ENCODE measurements at regions not wholly inside any gene's neighbourhood (a gene's known extent, or its start where the extent isn't known, plus 50 kb on each side); places are given as distances from the start of the nearest gene placed in this dataset.
"Not testable (repeated sequence)": the region's sequence is repeated elsewhere in the genome, so short reads cannot be mapped to it uniquely, and the experiment has no call there.

DNA sequence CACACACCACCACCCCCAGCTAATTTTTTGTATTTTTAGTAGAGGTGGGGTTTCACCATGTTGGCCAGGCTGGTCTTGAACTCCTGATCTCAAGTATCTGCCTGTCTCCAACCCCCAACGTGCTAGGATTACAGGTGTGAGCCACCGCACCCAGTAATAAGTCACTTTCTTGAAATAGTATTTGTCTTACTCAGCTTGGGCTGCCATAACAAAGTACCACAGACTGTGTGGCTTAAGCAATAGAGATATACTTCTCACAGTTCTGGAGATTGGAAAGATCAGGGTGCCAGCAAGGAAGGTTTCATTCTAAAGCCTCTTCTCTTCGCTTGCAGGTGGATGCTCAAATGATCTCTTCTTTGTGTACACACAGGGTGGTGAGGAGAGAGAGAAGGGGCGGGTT lies 99.8 kb downstream of the ARRDC3 start:
- DNase-seq, result no peak

DNA sequence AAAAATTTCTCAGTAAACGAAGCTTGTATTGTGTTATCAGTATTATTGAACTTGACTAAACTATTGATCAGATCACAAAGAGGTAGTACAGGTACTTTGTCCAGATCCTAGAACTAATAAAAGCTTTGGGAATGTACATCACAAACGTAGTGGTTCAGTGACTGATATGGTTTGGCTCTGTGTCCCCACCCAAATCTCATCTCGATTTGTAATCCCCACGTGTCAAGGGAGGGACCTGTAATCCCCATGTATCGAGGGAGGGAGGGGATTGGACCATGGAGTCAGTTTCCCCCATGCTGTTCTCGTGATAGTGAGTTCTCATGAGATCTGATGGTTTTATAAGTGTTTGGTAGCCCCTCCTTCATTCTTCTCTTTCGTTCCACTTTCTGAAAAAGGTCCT lies 100.9 kb downstream of the ARRDC3 start:
- no peak for DNase-seq

DNA sequence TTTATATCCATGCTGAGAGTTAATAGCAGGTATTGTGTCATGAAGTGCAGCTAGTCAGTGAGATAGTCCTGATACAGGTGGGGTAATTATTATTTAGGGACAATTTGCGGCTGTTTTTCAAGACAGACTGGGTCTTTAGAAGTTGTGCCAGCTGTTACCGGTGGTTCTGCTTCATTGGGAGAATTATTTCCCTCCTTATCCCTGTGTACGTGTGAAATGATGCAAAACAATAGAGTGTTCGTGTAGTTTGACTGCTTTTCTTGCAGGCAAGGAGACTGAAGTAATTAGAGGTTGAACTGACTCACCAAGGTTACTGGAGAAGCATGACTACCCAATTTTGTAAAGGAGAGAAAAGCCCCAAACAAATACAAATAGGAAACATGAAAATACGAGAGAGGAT lies 101.7 kb downstream of the ARRDC3 start:
- peak; percentile 93 for DNase-seq

DNA sequence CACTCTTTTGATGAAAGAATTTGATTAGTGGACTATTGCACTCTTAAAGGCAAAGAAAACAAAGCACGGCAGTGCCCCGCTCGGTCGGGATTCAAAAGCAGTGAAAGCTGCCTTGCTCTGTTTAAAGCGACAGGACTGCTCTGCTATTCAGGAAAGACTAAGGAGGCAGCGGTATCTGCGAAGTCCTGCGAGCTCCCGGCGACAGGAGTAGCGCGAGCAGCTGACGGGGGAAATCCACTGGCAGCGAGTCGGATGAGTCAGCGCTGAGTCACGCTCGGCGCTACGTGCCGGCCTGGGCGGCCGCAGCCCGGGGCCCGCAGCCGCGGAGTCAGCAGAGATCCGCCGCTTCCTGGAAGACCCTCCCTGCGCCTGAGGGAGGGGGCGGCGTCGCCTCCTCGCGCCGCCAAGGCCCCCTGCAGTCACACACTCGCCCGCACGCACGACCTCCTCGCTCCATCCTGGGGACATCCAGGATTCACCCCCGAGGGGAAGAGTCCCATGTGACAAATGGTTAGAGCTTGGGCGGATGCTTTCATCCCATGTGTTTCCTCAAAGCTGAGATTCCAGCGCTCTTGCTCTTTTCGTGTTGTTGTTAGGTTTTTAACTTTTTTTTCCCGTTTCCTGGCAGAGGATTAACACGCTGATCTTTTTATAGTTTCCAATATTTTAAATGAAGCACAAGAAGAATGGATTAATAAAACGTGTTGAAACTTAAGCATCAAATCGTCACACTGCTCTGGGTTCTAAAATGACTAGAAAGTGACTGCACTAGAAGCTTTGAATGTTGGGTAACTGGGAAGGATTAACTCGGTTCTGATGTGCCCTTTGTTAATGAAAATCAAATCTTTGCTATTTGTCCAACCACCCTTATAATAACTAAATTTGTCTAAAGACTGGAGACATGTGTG lies 102.5 kb downstream of the ARRDC3 start:
- DNase-seq, result peak; percentile 96

DNA sequence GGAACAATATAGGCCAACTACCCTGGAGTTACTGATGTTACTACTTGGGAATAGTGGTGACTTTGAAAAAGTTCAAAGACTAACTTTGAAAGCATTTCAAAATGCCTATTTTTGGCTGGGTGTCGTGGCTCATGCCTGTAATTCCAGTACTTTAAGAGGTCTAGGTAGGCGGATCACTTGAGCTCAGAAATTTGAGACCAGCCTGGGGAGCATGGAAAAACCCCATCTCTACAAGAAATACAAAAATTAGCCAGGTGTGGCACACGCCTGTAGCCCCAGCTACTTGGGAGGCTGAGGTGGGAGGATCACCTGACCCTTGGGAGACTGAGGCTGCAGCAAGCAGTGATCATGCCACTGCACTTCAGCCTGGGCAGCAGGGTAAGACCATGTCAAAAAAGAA lies 105.3 kb downstream of the ARRDC3 start:
- DNase-seq, result no peak

DNA sequence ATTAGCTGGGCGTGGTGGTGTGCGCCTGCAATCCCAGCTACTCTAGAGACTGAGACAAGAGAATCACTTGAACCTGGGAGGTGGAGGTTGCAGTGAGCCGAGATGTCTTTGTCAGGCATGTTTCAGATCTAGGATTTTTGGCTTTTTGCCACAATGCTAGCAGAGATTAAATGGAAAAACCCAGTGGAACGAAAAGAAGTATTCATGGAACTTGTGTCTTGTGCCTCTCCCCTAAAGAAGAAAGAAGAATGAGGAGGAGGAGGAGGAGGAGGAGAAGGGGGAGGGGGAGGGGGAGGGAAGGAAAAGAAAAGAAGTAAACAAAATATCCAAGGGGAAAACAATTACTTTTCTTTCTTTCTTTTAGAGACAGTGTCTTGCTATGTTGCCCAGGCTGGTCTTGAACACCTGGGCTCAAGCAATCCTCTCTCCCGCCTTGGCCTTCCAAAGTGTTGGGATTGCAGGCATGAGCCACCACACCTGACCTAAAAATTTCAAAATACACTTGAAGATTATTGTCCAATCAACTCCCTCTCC lies 106.0 kb downstream of the ARRDC3 start:
- DNase-seq, result peak; percentile 26

DNA sequence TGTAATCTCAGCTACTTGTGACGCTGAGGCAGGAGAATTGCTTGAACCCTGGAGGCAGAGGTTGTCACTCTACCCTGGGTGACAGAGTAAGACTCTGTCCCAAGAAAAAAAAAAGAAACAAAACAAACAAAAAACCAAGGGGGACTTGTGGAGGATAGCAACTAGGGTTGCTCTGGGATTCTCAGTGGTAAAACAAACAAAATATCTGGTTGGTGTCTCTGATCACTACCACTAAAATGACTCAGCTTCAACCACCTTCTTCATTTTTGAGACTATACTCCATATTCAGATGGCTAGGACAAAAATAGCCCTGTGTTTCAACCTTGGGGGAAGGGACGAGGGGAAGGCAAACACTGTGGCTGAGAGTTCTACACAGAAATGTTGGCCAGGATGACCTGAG lies 110.3 kb downstream of the ARRDC3 start:
- DNase-seq, result no peak

DNA sequence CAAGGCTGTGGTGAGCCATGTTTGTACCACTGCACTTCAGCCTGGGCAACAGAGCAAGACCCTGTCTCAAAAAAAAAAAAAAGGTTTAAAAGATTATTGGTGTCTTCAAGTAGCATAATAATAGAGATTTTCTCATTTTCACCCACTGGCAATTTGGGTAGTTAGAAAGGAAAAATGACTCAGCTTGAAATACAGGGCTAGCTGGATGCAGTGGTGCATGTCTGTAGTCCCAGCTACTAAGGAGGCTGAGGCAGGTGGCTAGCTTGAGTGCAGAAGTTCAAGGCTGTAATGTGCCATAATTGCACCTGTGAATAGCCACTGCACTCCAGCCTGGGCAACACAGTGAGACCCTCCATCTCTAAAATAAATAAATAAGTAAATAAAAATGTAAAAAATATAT lies 111.1 kb downstream of the ARRDC3 start:
- no peak for DNase-seq

DNA sequence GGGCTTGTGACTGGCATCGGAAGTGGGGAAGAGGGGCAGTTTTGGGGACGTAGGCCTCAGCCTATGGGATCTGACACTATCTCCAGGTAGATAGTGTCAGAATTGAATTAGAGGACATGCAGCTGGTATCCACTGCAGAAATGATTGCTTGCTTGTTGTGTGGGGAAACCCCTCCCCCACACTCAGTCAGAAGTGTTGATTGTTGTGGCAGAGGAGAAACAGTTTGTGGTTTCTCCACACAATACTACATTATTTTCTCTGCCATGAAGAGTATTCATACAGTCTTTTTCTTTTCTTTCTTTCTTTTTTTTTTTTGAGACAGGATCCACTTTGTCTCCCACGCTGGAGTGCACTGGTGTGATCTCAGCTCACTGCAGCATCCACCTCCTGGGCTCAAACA lies 113.9 kb downstream of the ARRDC3 start:
- no peak for DNase-seq

DNA sequence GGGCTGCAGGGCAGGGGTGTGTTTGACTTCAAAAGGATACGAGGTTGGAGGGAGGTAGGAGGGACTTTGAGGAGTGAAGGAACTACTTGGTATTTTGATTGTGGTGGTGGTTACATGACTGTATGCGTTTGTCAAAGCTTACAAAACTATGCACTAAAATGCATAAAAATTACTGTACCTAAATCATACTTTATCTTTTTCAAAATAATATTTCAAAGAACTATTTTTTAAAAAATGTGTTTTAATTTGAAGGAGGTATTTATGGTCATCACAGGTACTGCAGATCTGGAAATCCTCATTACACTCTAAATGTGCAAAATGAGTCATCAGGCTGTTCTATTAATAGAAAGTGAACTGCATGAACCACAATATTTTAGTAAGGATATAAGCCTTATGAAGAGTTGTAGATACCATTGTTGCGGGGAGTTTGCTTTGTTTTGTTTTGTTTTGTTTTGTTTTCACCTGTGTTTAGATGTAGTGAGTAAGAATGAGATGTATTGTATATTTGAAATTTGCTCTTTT lies 116.9 kb downstream of the ARRDC3 start:
- peak; percentile 21 for DNase-seq

DNA sequence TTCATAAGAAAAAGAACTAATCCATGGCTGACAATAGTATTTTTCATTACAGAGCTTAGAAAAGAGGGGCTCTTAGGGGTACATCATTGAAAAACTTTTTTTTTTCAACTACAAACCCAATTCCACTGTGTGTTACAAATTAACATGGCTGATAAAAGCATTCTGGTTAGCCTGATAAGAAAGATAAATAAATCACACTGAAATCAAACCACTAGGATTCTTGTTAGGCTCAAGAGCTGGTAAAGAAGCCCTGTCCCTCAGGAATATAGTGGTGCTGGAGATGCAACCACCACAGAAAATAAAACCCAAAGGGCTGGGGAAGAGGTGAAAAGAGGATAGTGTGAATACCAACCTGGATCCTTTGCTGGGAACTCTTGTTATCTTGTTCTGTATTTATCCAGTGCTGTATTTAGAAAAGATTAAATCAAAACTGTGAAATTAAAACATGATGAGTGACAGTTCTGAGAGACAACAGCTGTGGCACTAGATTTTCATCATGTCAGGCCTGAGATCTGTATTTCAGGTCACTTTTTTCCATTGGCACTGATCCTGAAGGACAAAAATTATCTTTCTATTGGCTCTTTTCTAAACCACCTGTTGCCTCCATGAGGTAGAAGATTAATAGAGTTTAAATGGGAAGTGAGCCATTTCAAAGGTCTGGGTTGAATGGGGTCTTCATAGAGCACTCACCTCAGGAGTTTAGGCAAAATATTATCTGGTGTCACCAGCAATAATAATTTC lies 118.6 kb downstream of the ARRDC3 start:
- no peak for DNase-seq

DNA sequence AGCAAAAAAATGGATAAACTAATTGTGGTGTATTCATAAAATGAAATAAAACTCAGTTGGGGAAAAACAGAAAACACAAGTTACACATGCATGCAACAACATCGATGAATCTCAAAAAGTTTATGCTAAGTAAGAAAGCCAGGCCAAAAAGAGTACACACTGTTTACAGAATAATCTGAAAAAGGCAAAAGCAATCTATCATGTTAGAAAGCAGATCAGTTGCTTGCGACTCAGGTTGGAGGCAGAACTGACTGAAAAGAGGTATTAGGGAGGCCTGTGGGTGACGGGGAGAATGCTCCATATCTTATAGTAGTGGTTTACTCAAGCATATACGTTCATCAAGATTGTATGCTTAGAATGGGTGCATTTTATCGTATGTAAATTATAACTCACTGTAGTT lies 119.2 kb downstream of the ARRDC3 start:
- DNase-seq, result no peak

DNA sequence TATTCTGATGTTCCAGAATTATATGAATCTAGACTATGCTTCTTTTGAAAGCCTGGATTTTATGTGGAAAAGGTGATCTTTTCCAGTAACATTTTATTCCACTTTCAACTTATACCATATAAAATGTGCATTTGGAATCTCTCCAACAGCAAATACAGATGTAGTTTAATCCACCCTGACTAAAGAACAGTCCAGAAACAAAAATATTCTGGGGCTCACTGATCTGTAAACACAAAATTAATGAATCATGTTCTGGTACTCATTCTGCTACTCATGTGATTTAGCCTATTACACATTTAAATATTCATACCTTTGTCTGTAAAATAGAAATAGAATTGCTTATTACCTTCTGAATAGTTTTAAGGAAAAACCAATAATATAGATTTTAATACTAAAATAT lies 125.8 kb downstream of the ARRDC3 start:
- no peak for DNase-seq

DNA sequence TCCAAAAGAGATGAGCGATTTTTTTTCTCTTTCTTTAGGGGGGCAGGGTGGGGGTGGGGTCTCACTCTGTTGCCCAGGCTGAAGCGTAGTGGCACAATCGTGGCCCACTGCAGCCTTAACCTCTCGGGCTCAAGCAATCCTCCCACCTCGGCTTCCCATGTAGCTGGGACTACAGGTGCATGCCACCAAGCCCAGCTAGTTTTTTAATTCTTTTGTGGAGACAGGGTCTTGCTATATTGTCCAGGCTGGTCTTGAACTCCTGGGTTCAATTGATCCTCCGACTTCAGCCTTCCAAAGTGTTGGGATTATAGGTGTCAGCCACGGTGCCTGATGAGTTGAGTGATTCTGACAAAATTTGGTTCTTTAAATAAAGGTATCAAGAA lies 127.0 kb downstream of the ARRDC3 start:
- DNase-seq, result no peak

DNA sequence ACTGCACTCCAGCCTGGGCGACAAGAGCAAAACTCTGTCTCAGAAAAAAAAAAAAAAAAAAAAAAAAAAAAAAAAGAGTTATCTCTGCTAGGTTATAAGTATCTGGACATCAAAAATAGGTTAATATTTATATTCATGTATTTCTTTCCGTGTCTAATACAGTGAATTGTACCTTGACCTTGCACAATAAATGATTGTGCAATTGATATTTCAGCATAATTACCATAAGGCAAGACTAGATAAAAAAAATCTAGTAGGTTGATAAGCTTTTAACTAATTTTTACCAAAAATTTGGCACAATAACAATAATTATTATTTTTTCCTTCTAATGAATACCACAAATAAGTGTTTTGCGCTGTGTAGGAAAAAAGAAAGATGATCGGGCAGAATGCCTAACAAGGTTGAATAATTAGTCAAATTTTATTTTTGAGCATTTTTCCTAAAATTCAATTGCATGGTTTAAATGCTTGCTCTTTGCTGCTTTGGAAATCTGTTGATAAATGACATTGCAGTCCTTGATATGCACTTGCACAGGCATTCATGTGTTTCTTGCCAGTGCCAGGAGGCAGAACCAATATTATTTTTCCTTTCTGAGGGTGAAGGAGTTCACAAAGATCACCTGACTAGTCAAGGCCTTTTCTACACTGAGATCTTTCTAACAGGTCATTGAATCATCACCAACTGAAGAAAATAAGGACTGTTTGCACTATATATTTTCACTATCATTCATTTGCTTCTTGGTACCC lies 127.5 kb downstream of the ARRDC3 start:
- DNase-seq, result no peak

DNA sequence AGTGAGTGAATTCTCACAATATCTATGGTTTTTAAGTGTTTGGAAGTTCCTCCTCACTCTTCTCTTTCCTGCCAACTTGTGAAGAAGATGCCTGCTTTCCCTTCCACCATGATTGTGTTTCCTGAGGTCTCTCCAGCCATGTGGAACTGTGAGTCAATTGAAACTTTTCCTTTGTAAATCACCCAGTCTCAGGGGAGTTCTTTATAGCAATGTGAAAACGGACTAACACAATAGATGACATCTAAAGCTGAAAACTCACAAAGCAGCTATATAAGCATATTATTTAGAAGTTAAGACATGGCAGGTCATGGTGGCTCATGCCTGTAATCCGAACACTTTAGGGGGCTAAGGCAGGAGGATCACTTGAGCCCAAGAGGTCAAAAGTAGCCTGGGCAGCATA lies 130.2 kb downstream of the ARRDC3 start:
- peak; percentile 20 for DNase-seq

DNA sequence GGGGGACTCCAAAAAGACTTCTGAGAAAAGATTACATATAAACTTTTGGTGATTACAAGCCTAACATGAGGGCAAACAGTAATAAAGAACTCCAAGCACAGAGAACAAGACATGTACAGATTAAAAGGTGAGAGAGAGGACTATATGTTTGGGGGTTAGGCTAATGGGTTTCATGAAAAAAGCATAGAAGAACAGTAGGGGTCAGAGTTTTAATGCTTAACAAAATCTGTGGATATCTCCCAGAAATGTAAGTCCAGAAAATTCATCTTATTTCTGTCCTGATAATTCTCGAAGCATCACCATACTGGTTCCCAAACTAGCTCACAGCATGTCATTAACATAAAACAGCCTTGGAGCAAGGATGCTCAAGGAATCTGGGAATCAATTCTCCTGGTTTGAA lies 137.2 kb downstream of the ARRDC3 start:
- no peak for DNase-seq

DNA sequence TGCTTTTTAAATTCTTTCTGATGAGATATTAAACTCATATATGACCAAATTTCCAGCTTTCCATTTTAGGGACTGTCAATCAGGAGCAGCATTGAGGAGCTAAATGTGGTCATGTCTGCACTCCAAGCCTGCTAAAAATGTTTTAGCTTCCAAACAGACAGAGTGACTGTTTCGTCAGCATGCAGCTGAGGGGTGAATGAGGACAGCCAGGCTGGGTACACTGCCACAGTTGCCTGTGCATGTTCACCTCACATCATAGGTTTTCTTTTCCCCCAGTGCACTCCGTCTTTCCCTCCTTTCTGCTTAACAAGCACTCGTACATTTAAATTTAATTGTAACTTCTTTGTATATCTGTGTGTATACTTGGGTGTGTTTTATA lies 138.1 kb downstream of the ARRDC3 start:
- DNase-seq, result no peak

DNA sequence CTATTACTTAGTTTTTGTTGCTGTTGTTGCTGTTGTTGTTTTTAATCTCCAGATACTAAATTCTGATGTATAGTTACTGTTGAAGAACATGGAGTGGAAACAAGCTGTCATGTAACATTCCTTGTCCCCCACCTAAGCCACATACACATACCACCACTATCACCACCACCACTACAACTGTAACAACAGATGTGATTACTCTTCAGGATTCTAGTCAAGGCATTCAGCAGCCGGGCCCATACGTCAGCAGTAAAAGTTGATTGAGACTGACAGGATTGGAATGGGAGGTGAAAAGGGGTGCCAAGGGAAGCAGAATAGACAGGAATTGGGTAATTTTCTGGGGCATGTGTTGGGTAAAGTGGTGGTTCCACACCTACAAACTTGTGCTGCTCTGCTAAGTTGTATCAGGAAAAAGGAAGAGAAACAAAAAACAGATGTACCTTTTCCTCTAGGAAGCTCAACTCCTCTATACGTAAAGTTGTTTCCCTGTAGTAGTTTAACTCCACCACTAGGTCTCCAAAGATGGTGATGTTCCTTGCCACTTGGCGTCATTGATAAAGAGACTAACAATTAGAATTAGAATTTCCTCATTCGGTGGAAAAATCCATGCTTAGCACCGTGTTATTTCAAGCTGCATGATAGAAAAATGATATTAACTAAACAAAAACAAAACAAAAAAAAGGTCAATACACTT lies 138.6 kb downstream of the ARRDC3 start:
- DNase-seq, result no peak

DNA sequence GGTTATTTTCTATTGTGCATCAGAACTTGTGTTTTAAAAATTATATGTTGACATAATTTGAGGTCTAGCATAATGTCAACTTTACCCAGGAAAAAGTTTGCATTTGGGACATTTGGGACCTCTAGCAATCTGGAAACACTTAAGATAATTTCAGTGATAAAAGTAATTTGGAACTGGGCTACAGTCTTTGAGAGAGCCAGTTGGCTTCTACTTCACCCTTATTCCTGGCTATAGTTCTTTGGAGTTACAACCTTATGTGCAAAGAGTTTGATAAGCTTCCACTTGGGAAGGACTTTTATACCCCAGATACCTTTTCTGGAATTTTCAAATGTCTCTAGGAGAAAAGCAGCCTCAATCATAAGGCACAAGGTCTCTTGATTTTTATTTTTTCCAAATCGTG lies 139.3 kb downstream of the ARRDC3 start:
- no peak for DNase-seq

DNA sequence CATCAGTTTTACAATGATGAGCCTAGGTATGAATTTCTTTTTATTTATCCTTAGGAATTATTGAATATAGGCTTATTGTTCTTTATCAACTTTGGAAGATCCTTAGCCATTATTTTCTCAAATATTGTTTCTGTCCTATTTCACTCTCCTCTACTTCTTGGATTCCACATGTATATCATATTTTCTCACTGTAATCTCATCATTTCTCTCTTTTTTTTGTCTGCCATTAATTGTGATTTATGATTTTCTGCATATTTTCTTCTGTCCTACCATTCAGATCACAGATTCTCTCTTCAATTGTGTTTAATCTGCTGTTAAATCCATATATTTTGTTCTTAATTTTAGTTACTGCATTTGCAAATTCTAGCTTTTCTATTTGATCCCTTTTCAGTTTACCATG lies 139.8 kb downstream of the ARRDC3 start:
- no peak for DNase-seq

DNA sequence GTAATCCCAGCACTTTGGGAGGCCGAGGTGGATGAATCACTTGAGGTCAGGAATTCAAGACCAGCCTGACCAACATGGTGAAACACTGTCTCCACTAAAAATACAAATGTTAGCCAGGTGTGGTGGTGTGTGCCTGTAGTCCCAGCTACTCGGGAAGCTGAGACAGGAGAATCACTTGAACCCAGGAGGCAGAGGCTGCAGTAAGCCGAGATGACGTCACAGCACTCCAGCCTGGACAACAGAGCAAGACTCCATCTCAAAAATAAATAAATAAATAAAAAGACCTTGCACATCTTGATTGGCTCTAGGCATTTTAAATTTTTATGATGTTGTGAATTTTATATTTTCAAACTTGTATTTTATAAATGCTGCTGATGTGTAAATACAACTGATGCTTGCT lies 141.7 kb downstream of the ARRDC3 start:
- not testable (repeated sequence) for DNase-seq

DNA sequence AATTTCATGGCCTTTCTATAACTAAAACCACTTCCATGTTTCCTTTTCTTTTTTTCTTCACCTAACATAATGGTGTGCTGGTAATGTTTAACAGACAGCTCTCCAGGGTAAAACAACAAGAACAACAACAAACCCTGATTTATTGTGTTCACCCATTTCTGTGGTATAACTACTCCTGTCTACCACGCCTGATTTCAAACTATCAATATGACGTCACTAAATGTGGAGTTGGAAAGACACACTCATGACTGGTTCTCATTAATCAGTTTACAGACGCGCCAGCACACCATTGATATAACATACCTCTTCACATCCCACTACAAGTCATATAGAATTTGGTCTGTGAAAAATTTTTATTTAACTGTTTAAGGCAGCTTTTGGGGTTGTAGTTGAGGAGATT lies 142.9 kb downstream of the ARRDC3 start:
- no peak for DNase-seq
